Chondrocyte (in vitro differentiated cells): ENCODE measurements at regions not wholly inside any gene's neighbourhood (a gene's known extent, or its start where the extent isn't known, plus 50 kb on each side); places are given as distances from the start of the nearest gene placed in this dataset.

Experiments used
- DNase-seq: peaks from one replicate; pipeline ENCODE4 v3.0.0; 2021; ENCODE audit warnings: mixed read lengths, low spot score
- H3K27ac Mint-ChIP-seq: one replicate; pipeline ENCODE4 v1.8.0; 2021; ENCODE audit warnings: mild to moderate bottlenecking, moderate library complexity, mixed read lengths; ENCODE audit not compliant: unreplicated experiment
- H3K27me3 Mint-ChIP-seq: 2 replicates; pipeline ENCODE4 v1.8.0; 2021; ENCODE audit warnings: low read depth, mixed read lengths
- H3K36me3 Mint-ChIP-seq: 2 replicates; pipeline ENCODE4 v1.8.0; 2021; ENCODE audit warnings: low read depth, mixed read lengths
- H3K4me1 Mint-ChIP-seq: 2 replicates; pipeline ENCODE4 v1.8.0; 2021; ENCODE audit warnings: low read depth, mild to moderate bottlenecking, mixed read lengths
- H3K4me3 Mint-ChIP-seq: one replicate; pipeline ENCODE4 v1.8.0; 2021; ENCODE audit warnings: mild to moderate bottlenecking, moderate library complexity, mixed read lengths; ENCODE audit not compliant: unreplicated experiment
- H3K9me3 Mint-ChIP-seq: 2 replicates; pipeline ENCODE4 v1.8.0; 2021; ENCODE audit warnings: low read depth, mixed read lengths
- TF ChIP-seq, protein P1 (sequence below): fragments of 200-600 bp; sonication (generic); IDR thresholded peaks from 2 replicates; pipeline ENCODE4 v1.5.0; 2021; ENCODE audit warnings: antibody characterized with exemption, mild to moderate bottlenecking, moderate library complexity

DNA sequence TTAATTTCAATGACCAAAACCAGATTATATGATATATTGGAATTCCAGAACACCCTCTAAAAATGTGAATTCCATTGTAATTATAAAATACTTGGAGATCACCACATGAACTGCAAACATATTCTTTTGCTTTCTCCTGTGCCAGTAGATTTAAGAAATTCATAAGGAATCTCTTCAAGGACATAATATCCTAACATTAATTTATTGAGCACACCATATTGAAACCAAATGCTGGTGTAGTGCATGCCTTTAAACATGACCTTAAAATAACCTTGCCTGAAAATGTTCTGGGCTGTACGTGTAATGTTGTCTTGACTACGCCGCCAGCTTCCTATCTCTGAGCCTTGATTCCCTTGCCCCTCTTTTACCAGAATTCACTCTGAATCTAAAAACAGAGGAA lies 205.0 kb upstream of the ACTBL2 start:
- TF ChIP-seq, protein P1, sequence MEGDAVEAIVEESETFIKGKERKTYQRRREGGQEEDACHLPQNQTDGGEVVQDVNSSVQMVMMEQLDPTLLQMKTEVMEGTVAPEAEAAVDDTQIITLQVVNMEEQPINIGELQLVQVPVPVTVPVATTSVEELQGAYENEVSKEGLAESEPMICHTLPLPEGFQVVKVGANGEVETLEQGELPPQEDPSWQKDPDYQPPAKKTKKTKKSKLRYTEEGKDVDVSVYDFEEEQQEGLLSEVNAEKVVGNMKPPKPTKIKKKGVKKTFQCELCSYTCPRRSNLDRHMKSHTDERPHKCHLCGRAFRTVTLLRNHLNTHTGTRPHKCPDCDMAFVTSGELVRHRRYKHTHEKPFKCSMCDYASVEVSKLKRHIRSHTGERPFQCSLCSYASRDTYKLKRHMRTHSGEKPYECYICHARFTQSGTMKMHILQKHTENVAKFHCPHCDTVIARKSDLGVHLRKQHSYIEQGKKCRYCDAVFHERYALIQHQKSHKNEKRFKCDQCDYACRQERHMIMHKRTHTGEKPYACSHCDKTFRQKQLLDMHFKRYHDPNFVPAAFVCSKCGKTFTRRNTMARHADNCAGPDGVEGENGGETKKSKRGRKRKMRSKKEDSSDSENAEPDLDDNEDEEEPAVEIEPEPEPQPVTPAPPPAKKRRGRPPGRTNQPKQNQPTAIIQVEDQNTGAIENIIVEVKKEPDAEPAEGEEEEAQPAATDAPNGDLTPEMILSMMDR, result no peak
- no peak overlapping the region for H3K27ac Mint-ChIP-seq
- H3K4me3 Mint-ChIP-seq, result no peak overlapping the region
- DNase-seq, result no peak
- no peaks in the 10 kb centered on the region for H3K9me3 Mint-ChIP-seq
- peaks cover 14% of the 10 kb centered on the region for H3K4me1 Mint-ChIP-seq
- H3K36me3 Mint-ChIP-seq, result no peaks in the 10 kb centered on the region
- H3K27me3 Mint-ChIP-seq, result no peaks in the 10 kb centered on the region

DNA sequence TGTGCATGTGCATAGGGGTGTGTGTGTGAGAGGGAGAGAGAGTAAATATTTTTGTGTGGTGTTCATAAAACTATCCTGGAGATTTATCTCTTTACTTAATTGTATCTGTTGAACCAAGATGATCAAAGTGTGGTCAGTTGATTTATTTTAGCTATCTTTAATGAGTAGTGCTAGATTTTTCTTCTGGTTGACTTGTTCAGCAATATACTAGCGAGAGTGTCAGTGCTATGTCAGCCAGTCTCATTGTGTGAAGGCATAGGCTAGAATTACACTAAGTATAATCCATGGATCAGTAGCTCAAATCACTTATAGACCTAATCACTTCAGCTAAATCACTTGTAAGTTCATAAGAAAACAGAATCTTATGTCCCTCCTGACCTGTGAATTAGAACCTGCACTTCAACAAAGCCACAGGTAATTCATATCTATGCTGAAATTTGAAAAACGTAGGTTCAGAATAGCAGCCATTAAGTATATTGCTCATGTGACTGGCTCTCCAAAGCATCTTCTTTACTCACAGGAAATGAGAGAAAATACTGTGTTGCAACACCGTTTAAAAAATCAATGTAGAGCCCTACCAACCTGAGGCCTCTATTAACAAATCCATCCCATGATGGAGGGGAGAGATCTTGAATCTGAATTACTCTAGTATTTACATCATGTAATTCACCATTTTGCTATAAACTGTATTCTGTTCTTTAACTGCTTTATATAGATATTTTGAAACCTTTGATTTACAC lies 203.1 kb upstream of the ACTBL2 start:
- Mint-ChIP-seq H3K9me3 (no peaks in the 10 kb centered on the region), H3K27ac (no peak overlapping the region), H3K4me1 (peaks cover 11% of the 10 kb centered on the region), H3K4me3 (no peak overlapping the region), H3K27me3 (no peaks in the 10 kb centered on the region), H3K36me3 (no peaks in the 10 kb centered on the region)
- TF ChIP-seq, protein P1, result no peak
- DNase-seq, result no peak

DNA sequence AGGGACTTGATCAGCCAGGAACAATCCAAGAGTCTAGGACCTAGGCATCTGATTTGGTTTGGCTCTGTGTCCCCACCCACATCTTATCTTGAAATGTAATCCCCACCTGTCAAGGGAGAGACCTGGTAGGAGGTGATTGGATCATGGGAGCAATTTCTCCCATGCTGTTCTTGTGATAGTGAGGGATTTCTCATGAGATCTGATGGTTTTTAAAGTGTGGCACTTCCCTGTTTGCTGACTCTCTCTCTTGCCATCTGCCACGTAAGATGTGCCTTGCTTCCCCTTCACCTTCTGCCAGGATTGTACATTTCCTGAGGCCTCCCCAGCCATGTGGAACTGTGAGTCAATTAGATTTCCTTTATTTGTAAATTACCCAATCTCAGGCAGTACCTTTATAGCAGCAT lies 201.7 kb upstream of the ACTBL2 start:
- H3K27me3 Mint-ChIP-seq, result no peaks in the 10 kb centered on the region
- H3K4me3 Mint-ChIP-seq, result no peak overlapping the region
- TF ChIP-seq, protein P1, result no peak
- no peak for DNase-seq
- peaks cover 11% of the 10 kb centered on the region for H3K4me1 Mint-ChIP-seq
- no peaks in the 10 kb centered on the region for H3K9me3 Mint-ChIP-seq
- no peaks in the 10 kb centered on the region for H3K36me3 Mint-ChIP-seq
- H3K27ac Mint-ChIP-seq, result no peak overlapping the region

DNA sequence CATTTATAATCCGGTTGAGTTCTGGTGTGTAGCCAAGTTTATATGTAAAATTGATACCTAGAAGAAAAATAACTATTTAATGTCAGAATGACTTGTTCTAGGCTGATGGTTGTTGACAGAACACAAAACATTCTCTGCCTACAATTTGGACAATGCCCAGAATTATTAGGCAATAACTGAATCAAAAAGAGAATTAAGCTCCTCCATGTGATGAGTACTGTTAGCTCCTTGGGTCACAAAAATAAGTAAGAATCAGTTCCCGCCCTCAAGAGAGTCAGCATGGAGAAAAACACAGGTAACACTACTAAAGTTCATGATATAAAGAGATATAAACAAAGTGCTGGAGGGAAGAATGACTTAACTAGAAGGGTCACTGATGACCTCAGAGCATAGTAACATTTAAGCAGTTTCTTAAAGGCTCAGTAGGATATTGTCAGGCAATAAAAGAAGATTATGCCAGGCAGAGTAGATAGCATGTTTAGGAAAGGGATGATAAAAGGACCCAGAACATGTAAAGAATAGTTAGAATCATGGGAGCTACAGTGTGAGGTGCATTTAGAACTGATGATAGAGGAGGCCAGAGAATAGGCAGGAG lies 200.5 kb upstream of the ACTBL2 start:
- TF ChIP-seq, protein P1, result no peak
- no peak overlapping the region for H3K27ac Mint-ChIP-seq
- H3K4me1 Mint-ChIP-seq, result peaks cover 11% of the 10 kb centered on the region
- no peaks in the 10 kb centered on the region for H3K9me3 Mint-ChIP-seq
- DNase-seq, result no peak
- H3K27me3 Mint-ChIP-seq, result no peaks in the 10 kb centered on the region
- H3K36me3 Mint-ChIP-seq, result no peaks in the 10 kb centered on the region
- H3K4me3 Mint-ChIP-seq, result no peak overlapping the region

DNA sequence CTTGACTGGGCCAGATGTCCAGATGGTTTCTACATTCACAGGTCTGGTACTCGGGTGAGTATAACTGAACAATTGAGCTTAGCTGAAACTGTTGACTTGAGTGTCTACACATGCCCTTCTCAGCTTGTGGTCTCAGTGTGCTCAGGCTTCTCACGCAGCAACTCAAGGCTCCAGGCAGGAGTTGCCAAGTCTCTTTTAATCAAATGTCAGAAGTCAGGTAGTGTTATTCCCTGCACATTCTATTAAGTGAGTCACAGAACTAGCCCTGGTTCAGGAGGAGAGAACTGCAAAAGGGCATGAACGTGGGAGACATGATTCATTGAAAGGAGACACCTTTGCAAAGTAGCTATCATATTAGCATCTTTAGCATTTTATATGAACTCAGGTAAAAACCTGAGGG lies 199.3 kb upstream of the ACTBL2 start:
- H3K27me3 Mint-ChIP-seq, result no peaks in the 10 kb centered on the region
- H3K27ac Mint-ChIP-seq, result no peak overlapping the region
- no peak overlapping the region for H3K4me3 Mint-ChIP-seq
- peaks cover 4% of the 10 kb centered on the region for H3K4me1 Mint-ChIP-seq
- TF ChIP-seq, protein P1, result no peak
- no peaks in the 10 kb centered on the region for H3K36me3 Mint-ChIP-seq
- H3K9me3 Mint-ChIP-seq, result no peaks in the 10 kb centered on the region
- DNase-seq, result no peak
